ENCODE measurements at regions not wholly inside any gene's neighbourhood (a gene's known extent, or its start where the extent isn't known, plus 50 kb on each side); places are given as distances from the start of the nearest gene placed in this dataset.
"Not testable (repeated sequence)": the region's sequence is repeated elsewhere in the genome, so short reads cannot be mapped to it uniquely, and the experiment has no call there.

- in situ Hi-C loops (cut with HindIII; ENCODE audit: low sequenced_read_pairs): no loop called here
- no peak overlapping the region for H3K4me3 ChIP-seq (ENCODE audit: low read depth, low read length)
- TF ChIP-seq CTCF (IDR thresholded peaks at IDR 0.05; ENCODE audit: low read depth, low read length): no peak
- no peak for DNase-seq (ENCODE audit: low read depth, low spot score)
Measured at GRCh38 chr19:28998974-28999373, 214.0 kb downstream of the UQCRFS1 start.

- in situ Hi-C loops (cut with HindIII; ENCODE audit: low sequenced_read_pairs); H3K4me3 ChIP-seq (ENCODE audit: low read depth, low read length); DNase-seq (ENCODE audit: low read depth, low spot score): not testable (repeated sequence)
Measured at GRCh38 chr19:28997866-28998265, 215.1 kb downstream of the UQCRFS1 start.

GRCh38 chr19:28990522-28990921 is 222.4 kb downstream of the UQCRFS1 start:
- DNase-seq (ENCODE audit: low read depth, low spot score): no peak
- no peak for TF ChIP-seq CTCF (IDR thresholded peaks at IDR 0.05; ENCODE audit: low read depth, low read length)
- in situ Hi-C loops (cut with HindIII; ENCODE audit: low sequenced_read_pairs): no loop called here
- no peak overlapping the region for H3K4me3 ChIP-seq (ENCODE audit: low read depth, low read length)

- H3K4me3 ChIP-seq (ENCODE audit: low read depth, low read length): no peak overlapping the region
- in situ Hi-C loops (cut with HindIII; ENCODE audit: low sequenced_read_pairs): no loop called here
- no peak for TF ChIP-seq CTCF (IDR thresholded peaks at IDR 0.05; ENCODE audit: low read depth, low read length)
- DNase-seq (ENCODE audit: low read depth, low spot score): no peak
Measured at GRCh38 chr19:28989739-28990138, 223.2 kb downstream of the UQCRFS1 start.

GRCh38 chr19:28988066-28988465 is 224.9 kb downstream of the UQCRFS1 start:
- no peak for DNase-seq (ENCODE audit: low read depth, low spot score)
- no peak overlapping the region for H3K4me3 ChIP-seq (ENCODE audit: low read depth, low read length)
- in situ Hi-C loops (cut with HindIII; ENCODE audit: low sequenced_read_pairs): no loop called here
- TF ChIP-seq CTCF (IDR thresholded peaks at IDR 0.05; ENCODE audit: low read depth, low read length): no peak

GRCh38 chr19:28987177-28987576 is 225.8 kb downstream of the UQCRFS1 start:
- no peak for TF ChIP-seq CTCF (IDR thresholded peaks at IDR 0.05; ENCODE audit: low read depth, low read length)
- H3K4me3 ChIP-seq (ENCODE audit: low read depth, low read length): no peak overlapping the region
- in situ Hi-C loops (cut with HindIII; ENCODE audit: low sequenced_read_pairs): no loop called here
- DNase-seq (ENCODE audit: low read depth, low spot score): no peak

GRCh38 chr19:28985201-28985600 is 227.8 kb downstream of the UQCRFS1 start:
- DNase-seq (ENCODE audit: low read depth, low spot score): no peak
- TF ChIP-seq CTCF (IDR thresholded peaks at IDR 0.05; ENCODE audit: low read depth, low read length): no peak
- H3K4me3 ChIP-seq (ENCODE audit: low read depth, low read length): no peak overlapping the region
- in situ Hi-C loops (cut with HindIII; ENCODE audit: low sequenced_read_pairs): no loop called here

Measured in astrocyte of the spinal cord (primary cell).